ENCODE measurements at regions not wholly inside any gene's neighbourhood (a gene's known extent, or its start where the extent isn't known, plus 50 kb on each side); places are given as distances from the start of the nearest gene placed in this dataset.
A peak's percentile ranks its signal among the peaks of the same experiment; 100 is the strongest.

DNA sequence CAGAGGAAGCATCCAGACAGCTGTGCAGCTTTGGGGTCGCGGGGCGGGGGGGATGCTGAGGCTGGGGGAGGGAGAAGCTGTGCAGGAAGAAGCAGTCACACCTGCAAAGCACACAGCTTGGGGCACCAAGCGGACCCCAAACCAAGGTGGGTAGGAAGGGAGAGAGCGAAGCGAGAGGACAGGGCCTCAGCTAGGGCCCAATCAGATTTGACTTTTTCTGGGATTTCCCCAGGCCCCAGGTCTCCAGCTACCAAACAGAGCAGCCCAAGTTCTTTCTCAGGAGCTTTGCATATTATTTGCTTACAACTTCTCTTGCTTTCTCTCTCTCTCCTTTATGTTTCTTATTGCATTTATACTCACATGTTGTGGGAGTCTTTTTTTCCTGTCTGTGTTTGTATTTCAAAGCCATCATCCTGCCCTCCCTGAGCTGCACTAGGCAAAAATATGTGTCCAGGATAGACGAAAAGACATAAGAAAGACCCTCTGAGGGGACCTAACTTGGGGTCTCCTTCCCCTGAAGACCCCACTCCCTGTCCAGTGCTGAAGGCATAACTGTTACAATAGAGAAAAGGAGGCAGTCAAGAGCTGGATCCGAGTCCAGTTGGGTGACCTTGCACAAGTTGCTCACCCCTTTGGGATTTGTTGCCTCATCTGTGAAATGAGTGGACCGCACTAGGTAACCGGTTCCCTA is 50.6 kb upstream of the SMNDC1 start:
- H3K36me3 Mint-ChIP-seq (ENCODE audit: low read depth) = no peaks in the 10 kb centered on the region
- H3K4me3 Mint-ChIP-seq = no peak overlapping the region
- peaks cover 46% of the 10 kb centered on the region for H3K4me1 Mint-ChIP-seq
- H3K27ac Mint-ChIP-seq = no peak overlapping the region
- TF ChIP-seq, protein P1, sequence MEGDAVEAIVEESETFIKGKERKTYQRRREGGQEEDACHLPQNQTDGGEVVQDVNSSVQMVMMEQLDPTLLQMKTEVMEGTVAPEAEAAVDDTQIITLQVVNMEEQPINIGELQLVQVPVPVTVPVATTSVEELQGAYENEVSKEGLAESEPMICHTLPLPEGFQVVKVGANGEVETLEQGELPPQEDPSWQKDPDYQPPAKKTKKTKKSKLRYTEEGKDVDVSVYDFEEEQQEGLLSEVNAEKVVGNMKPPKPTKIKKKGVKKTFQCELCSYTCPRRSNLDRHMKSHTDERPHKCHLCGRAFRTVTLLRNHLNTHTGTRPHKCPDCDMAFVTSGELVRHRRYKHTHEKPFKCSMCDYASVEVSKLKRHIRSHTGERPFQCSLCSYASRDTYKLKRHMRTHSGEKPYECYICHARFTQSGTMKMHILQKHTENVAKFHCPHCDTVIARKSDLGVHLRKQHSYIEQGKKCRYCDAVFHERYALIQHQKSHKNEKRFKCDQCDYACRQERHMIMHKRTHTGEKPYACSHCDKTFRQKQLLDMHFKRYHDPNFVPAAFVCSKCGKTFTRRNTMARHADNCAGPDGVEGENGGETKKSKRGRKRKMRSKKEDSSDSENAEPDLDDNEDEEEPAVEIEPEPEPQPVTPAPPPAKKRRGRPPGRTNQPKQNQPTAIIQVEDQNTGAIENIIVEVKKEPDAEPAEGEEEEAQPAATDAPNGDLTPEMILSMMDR (IDR thresholded peaks at IDR 0.05; ENCODE audit: unreplicated experiment in 3 of 3) = no peak
- H3K27me3 Mint-ChIP-seq (ENCODE audit: low read depth) = peaks cover 54% of the 10 kb centered on the region
- H3K9me3 Mint-ChIP-seq = peaks cover 3% of the 10 kb centered on the region

DNA sequence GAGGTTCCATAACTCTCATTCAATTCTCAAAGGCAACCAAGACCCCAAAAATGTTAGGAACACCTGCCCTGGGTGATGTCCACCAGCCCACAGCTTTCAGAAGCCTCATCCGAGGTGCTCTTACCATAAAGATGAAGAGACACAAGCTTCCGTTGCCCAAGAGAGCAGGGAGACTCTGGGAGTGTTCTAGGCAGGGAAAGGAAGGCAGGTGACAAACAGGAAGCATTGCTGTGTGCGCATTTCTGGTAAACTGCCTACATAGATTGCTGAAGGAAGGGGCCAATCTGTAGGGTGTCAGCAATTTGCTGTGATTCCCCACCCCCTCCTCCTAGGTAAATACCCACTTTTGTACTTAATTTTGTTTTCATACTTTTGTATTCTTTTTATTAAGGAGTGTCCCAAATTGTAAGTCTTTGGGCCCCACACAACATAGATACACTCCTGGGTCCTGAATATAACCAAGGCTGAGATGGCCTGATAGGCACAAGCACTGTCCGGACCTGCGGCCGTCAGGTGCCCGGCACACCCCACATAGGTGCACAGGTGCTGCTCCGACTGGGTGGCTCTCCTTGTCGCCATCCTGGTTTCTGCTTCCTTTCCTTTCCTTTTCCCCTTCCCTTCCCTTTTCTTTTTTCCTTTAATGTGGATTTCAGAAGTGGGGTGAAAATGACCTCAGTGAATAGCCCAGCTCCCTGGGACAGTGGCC is 51.4 kb upstream of the SMNDC1 start:
- Mint-ChIP-seq H3K36me3 (ENCODE audit: low read depth) (no peaks in the 10 kb centered on the region), H3K27ac (peak overlapping the region; percentile 15 to 53 (median 45)), H3K4me1 (peaks cover 46% of the 10 kb centered on the region), H3K4me3 (peak overlapping the region in 1 of 3 experiments; percentile 24), H3K9me3 (peaks cover 3% of the 10 kb centered on the region), H3K27me3 (ENCODE audit: low read depth) (peaks cover 54% of the 10 kb centered on the region)
- TF ChIP-seq, protein P1 (IDR thresholded peaks at IDR 0.05; ENCODE audit: unreplicated experiment in 3 of 3) = no peak

GRCh38 chr10:110356628-110357245 is 52.0 kb upstream of the SMNDC1 start:
- Mint-ChIP-seq H3K36me3 (ENCODE audit: low read depth) (no peaks in the 10 kb centered on the region), H3K4me1 (peaks cover 46% of the 10 kb centered on the region), H3K4me3 (peak overlapping the region in 2 of 3 experiments; percentile 6 to 24), H3K27ac (peak overlapping the region; percentile 15 to 53 (median 45)), H3K9me3 (no peaks in the 10 kb centered on the region), H3K27me3 (ENCODE audit: low read depth) (peaks cover 54% of the 10 kb centered on the region)
- TF ChIP-seq, protein P1 (IDR thresholded peaks at IDR 0.05; ENCODE audit: unreplicated experiment in 3 of 3) = no peak

DNA sequence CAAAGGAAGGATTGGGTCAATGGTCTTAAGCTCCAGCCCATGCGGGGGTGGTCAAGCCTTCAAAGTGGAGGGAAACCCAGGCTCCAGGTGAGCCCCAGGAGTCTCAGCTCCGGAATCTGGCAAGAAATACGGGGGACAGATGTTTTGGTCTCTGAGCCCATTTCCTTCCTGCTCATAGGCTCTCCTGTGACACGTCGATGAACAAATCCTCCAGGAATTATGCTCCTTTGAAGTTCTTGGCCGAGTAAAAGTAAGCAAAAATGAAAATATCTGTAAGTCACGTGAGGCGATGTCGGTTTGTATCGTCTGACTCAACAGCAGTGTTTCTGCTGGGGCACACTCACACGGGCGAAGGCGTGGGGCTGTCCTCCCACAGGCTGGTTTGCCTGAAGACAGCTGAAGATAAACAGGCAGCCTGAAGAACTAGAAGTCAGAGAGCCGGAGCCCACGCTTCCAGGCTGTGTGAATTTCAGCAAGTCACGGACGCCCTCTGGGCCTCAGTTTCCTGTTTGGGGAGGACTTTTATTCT is 52.6 kb upstream of the SMNDC1 start:
- TF ChIP-seq, protein P1 (IDR thresholded peaks at IDR 0.05; ENCODE audit: unreplicated experiment in 3 of 3) = no peak
- Mint-ChIP-seq H3K27me3 (ENCODE audit: low read depth) (peaks cover 50% of the 10 kb centered on the region), H3K9me3 (no peaks in the 10 kb centered on the region), H3K4me1 (peaks cover 46% of the 10 kb centered on the region), H3K27ac (peak overlapping the region in 2 of 3 experiments; percentile 12 to 50), H3K4me3 (peak overlapping the region in 1 of 3 experiments; percentile 51), H3K36me3 (ENCODE audit: low read depth) (no peaks in the 10 kb centered on the region)

- Mint-ChIP-seq H3K27me3 (ENCODE audit: low read depth) (peaks cover 49% of the 10 kb centered on the region), H3K9me3 (no peaks in the 10 kb centered on the region), H3K4me1 (peaks cover 46% of the 10 kb centered on the region), H3K36me3 (ENCODE audit: low read depth) (no peaks in the 10 kb centered on the region), H3K27ac (no peak overlapping the region), H3K4me3 (no peak overlapping the region)
- TF ChIP-seq, protein P1 (IDR thresholded peaks at IDR 0.05; ENCODE audit: unreplicated experiment in 3 of 3) = no peak
Measured at GRCh38 chr10:110357871-110358270, 53.2 kb upstream of the SMNDC1 start.

Data from nephron (organoid).